ENCODE measurements at regions not wholly inside any gene's neighbourhood (a gene's known extent, or its start where the extent isn't known, plus 50 kb on each side); places are given as distances from the start of the nearest gene placed in this dataset.

DNA sequence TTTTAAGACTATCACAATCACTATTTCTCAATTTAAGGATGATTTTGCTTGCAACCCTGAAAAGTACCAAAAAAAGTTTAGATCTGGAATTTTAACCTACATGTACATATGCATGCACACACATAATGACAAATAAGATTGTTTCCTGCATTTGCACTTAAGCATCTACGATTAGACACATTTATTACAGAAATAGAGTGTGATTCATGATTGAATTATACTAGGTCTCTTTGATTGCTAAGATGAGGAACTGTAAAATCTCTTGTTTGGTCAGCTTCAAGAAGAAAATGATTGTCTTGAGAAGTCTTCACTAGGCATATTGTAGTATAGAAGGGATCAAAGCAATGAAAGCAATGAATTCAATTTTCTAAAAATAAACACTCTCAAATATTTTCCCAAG is 185.9 kb upstream of the AGR3 start:
- DNase-seq (ENCODE audit: low read depth in 1 of 2, low spot score in 2 of 2): no peak
- TF ChIP-seq, protein P1, sequence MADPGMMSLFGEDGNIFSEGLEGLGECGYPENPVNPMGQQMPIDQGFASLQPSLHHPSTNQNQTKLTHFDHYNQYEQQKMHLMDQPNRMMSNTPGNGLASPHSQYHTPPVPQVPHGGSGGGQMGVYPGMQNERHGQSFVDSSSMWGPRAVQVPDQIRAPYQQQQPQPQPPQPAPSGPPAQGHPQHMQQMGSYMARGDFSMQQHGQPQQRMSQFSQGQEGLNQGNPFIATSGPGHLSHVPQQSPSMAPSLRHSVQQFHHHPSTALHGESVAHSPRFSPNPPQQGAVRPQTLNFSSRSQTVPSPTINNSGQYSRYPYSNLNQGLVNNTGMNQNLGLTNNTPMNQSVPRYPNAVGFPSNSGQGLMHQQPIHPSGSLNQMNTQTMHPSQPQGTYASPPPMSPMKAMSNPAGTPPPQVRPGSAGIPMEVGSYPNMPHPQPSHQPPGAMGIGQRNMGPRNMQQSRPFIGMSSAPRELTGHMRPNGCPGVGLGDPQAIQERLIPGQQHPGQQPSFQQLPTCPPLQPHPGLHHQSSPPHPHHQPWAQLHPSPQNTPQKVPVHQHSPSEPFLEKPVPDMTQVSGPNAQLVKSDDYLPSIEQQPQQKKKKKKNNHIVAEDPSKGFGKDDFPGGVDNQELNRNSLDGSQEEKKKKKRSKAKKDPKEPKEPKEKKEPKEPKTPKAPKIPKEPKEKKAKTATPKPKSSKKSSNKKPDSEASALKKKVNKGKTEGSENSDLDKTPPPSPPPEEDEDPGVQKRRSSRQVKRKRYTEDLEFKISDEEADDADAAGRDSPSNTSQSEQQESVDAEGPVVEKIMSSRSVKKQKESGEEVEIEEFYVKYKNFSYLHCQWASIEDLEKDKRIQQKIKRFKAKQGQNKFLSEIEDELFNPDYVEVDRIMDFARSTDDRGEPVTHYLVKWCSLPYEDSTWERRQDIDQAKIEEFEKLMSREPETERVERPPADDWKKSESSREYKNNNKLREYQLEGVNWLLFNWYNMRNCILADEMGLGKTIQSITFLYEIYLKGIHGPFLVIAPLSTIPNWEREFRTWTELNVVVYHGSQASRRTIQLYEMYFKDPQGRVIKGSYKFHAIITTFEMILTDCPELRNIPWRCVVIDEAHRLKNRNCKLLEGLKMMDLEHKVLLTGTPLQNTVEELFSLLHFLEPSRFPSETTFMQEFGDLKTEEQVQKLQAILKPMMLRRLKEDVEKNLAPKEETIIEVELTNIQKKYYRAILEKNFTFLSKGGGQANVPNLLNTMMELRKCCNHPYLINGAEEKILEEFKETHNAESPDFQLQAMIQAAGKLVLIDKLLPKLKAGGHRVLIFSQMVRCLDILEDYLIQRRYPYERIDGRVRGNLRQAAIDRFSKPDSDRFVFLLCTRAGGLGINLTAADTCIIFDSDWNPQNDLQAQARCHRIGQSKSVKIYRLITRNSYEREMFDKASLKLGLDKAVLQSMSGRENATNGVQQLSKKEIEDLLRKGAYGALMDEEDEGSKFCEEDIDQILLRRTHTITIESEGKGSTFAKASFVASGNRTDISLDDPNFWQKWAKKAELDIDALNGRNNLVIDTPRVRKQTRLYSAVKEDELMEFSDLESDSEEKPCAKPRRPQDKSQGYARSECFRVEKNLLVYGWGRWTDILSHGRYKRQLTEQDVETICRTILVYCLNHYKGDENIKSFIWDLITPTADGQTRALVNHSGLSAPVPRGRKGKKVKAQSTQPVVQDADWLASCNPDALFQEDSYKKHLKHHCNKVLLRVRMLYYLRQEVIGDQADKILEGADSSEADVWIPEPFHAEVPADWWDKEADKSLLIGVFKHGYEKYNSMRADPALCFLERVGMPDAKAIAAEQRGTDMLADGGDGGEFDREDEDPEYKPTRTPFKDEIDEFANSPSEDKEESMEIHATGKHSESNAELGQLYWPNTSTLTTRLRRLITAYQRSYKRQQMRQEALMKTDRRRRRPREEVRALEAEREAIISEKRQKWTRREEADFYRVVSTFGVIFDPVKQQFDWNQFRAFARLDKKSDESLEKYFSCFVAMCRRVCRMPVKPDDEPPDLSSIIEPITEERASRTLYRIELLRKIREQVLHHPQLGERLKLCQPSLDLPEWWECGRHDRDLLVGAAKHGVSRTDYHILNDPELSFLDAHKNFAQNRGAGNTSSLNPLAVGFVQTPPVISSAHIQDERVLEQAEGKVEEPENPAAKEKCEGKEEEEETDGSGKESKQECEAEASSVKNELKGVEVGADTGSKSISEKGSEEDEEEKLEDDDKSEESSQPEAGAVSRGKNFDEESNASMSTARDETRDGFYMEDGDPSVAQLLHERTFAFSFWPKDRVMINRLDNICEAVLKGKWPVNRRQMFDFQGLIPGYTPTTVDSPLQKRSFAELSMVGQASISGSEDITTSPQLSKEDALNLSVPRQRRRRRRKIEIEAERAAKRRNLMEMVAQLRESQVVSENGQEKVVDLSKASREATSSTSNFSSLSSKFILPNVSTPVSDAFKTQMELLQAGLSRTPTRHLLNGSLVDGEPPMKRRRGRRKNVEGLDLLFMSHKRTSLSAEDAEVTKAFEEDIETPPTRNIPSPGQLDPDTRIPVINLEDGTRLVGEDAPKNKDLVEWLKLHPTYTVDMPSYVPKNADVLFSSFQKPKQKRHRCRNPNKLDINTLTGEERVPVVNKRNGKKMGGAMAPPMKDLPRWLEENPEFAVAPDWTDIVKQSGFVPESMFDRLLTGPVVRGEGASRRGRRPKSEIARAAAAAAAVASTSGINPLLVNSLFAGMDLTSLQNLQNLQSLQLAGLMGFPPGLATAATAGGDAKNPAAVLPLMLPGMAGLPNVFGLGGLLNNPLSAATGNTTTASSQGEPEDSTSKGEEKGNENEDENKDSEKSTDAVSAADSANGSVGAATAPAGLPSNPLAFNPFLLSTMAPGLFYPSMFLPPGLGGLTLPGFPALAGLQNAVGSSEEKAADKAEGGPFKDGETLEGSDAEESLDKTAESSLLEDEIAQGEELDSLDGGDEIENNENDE (IDR thresholded peaks at IDR 0.05; ENCODE audit: insufficient replicate concordance, low read length): no peak

More for the DNA sequence above, 185.9 kb upstream of the AGR3 start:
- no peaks in the 10 kb centered on the region for H3K79me1 ChIP-seq (ENCODE audit: low read depth, low read length)
- H3K27ac ChIP-seq (ENCODE audit: low read depth, low read length): no peak overlapping the region
- 86% methylated on average over 1 of the region's 1 CpG; no CpG with 5 or more reads in 1 of the 2 experiments for WGBS, 2 experiments (ENCODE audit: extremely low coverage in 1 of 2, insufficient coverage in 1 of 2, insufficient read length in 1 of 2, insufficient replicate concordance in 2 of 2, low coverage in 1 of 2, low lambda C conversion rate in 2 of 2, missing lambda C conversion rate in 1 of 2)
- H3K4me3 ChIP-seq (ENCODE audit: extremely low read depth in 1 of 4, insufficient read depth in 2 of 4, low read depth in 3 of 4, low read length in 4 of 4): no peak overlapping the region
- H3K27me3 ChIP-seq (replicated peaks in 1 of 4; ENCODE audit: control insufficient read depth in 3 of 4, extremely low read depth in 1 of 4, insufficient read depth in 3 of 4, low read length in 3 of 4): no peaks in the 10 kb centered on the region
- no peak overlapping the region for H2AK5ac ChIP-seq (ENCODE audit: low read depth, low read length)
- no peaks in the 10 kb centered on the region for H3K9me3 ChIP-seq (ENCODE audit: insufficient read depth in 2 of 2, low read depth in 1 of 2, low read length in 1 of 2)
- H4K91ac ChIP-seq (replicated peaks; ENCODE audit: insufficient read length, low read length): no peak overlapping the region
- H3K56ac ChIP-seq (replicated peaks; ENCODE audit: insufficient read length, low read depth, low read length): no peak overlapping the region
- ChIA-PET CTCF (ENCODE audit: partially characterized antibody) (interaction anchor here (0.9 kb wide), 1 partner anchor 36 kb away, joined by 3 read pairs; no protein-coding TSS in a partner anchor), POLR2A (ENCODE audit: partially characterized antibody) (no interaction called here)
- H3K4me1 ChIP-seq (replicated peaks in 1 of 4; ENCODE audit: control insufficient read depth in 3 of 4, insufficient read depth in 4 of 4, low read length in 3 of 4): no peaks in the 10 kb centered on the region
- H3K4me2 ChIP-seq (ENCODE audit: insufficient read depth in 1 of 2, low read depth in 2 of 2, low read length in 2 of 2): no peak overlapping the region
- H3K36me3 ChIP-seq (ENCODE audit: control insufficient read depth in 2 of 4, insufficient read depth in 4 of 4, low read length in 3 of 4): no peaks in the 10 kb centered on the region
- no peak overlapping the region for H4K5ac ChIP-seq (ENCODE audit: insufficient read length, low read depth, low read length)
- no peak overlapping the region for H3K18ac ChIP-seq (ENCODE audit: extremely low read depth, low read length)
- H4K20me1 ChIP-seq (replicated peaks in 1 of 2; ENCODE audit: control insufficient read depth in 1 of 2, insufficient read depth in 2 of 2, low read length in 2 of 2): no peaks in the 10 kb centered on the region
- H2BK120ac ChIP-seq (replicated peaks; ENCODE audit: low read depth, low read length): no peak overlapping the region
- no peak overlapping the region for H2BK5ac ChIP-seq (ENCODE audit: low read depth, low read length)
- no peak overlapping the region for H2BK20ac ChIP-seq (ENCODE audit: low read length)
- H3K23me2 ChIP-seq (ENCODE audit: low read depth, low read length): no peaks in the 10 kb centered on the region
- H3K23ac ChIP-seq (ENCODE audit: insufficient read length): no peak overlapping the region
- H2BK15ac ChIP-seq (ENCODE audit: low read length): no peak overlapping the region
- no peak overlapping the region for H3K14ac ChIP-seq (ENCODE audit: insufficient read length)
- no peak overlapping the region for H3K9ac ChIP-seq (replicated peaks in 1 of 4; ENCODE audit: extremely low read depth in 1 of 4, low read depth in 3 of 4, low read length in 3 of 4)
- H3K4ac ChIP-seq (replicated peaks; ENCODE audit: insufficient read length, low read depth, low read length): no peak overlapping the region
- no peak overlapping the region for H2AFZ ChIP-seq (ENCODE audit: low read length)
- no peak overlapping the region for H2BK12ac ChIP-seq (ENCODE audit: low read depth, low read length)
- H4K8ac ChIP-seq (ENCODE audit: extremely low read depth, insufficient read depth, low read length): no peak overlapping the region
- no peak for FAIRE-seq
- no peaks in the 10 kb centered on the region for H3K79me2 ChIP-seq (ENCODE audit: control insufficient read depth in 1 of 2, insufficient read depth in 2 of 2, low read length in 2 of 2)
